GM21619 (cell line): ENCODE measurements at regions not wholly inside any gene's neighbourhood (a gene's known extent, or its start where the extent isn't known, plus 50 kb on each side); places are given as distances from the start of the nearest gene placed in this dataset.
"Not testable (repeated sequence)": the region's sequence is repeated elsewhere in the genome, so short reads cannot be mapped to it uniquely, and the experiment has no call there.

Experiments used
- ATAC-seq: cut with Tn5 transposase; IDR thresholded peaks from one replicate; pipeline ENCODE4 v1.9.1; 2021; ENCODE audit not compliant: unreplicated experiment

DNA sequence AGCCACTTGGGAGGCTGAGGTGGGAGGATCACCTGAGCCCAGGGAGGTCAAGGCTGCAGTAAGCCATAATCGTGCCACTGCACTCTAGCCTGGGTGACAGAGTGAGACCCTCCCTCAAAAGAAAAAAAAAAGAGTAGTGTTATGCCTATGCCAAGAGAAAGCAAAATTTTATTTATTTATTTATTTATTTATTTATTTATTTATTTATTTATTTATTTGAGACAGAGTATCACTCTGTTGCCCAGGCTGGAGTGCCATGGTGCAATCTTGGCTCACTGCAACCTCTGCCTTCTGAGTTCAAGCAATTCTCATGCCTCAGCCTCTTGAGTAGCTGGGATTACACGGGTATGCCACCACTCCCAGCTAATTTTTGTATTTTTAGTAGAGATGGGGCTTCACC is 72.6 kb upstream of the RAPGEF2 start:
- ATAC-seq: not testable (repeated sequence)

DNA sequence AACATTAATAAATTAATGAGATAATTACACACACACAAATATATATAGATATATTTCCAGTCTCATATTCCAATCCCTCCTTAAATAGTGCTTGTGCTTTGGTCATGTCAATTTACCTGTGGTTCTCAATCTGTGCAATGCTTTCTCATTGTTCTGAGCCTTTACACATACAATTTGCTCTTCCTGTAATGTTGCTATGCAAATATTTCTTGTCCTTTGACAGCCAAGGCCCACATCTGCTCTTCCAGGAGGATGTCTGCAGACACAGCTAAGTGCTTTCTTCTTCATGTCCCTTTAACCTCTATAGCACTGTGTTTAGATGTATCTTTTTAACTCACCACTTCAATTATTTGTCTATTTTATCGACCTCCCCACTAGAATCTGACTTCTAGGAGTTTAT is 67.3 kb upstream of the RAPGEF2 start:
- ATAC-seq: peak; percentile 77

DNA sequence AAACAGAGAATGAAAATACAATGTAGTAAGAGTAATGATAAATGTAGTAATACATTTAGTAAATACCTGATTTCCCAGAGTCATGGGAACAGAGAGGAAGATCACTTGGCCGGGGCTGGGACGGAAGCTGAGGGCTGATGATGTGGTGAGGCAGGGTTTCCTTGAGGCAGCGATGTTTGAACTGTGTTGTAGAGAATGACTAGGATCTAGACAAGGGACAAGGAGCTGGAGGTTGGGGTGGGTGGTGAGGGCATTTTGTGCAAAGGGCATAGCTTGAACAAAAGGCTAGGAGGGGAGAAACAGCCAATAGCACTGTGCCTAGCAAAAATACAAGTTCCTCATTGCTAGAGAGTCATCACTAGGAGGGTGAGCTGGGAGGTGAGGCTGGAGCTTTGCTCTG is 64.3 kb upstream of the RAPGEF2 start:
- ATAC-seq: no peak

DNA sequence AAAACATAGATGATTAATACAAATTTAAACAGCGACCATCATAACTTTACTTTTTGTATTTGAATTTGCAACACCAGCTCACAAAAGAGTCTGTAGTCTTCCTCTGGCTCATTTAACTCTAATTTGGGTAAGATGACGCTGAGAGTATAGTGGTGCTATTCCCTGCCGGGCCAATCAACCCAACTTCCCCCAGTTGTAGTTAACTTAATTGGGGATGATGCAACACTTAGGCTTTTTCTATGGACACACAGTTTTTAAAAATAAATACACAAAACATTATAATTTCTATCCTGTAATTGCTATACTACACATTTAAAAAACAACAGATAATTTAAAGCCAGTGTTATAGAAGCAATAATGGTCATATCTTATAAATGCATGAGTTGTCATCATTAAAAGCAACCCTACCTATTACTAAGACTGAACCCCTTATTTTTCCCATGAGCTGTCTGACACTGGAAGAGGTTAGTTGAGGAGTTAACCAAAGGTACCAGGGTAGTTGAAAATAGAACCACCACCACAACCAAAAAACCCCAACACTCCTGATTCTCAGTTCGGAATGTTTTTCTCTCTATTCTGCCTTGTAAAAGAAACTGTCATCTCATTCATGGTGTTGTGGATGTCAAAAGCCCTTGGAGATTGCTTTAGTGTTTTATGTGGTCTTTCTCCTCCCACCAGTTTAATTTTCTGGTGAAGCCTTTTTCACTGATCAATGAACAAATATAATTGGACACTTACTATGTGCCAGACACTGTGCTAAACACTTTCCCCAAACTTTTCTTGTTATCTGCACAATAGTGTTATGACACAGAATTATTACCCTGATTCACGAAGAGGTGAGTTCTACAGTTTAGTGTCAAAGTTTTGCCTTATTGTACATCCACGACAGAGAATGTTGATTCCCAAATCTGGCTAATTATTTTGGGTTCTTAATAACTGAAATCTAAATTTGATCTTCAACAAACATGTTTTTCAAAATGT is 61.5 kb upstream of the RAPGEF2 start:
- ATAC-seq: no peak

DNA sequence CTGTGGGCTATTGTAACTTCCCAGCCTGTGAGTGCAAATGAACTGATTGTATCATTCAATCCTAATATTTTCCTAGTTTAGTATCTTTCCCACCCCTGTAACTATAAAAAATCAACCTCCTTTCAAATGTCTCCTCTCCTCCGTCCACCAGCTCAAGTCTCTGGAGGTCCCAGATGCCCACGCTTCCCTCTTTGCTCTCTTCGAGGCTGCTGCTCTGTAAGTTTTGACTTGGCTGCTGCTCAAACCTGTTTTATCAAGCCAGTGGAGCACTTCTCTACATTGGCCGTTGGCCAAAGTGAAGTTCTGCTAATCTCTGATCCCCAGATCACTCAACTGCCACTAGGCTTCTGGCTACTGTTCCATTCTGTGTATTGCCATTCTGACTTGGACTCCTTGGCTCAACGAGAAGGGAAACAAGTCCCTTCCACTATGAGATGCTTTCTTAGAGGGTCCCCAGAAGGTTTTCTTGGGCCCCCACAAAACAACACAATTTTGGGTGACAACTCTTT is 60.7 kb upstream of the RAPGEF2 start:
- ATAC-seq: no peak

DNA sequence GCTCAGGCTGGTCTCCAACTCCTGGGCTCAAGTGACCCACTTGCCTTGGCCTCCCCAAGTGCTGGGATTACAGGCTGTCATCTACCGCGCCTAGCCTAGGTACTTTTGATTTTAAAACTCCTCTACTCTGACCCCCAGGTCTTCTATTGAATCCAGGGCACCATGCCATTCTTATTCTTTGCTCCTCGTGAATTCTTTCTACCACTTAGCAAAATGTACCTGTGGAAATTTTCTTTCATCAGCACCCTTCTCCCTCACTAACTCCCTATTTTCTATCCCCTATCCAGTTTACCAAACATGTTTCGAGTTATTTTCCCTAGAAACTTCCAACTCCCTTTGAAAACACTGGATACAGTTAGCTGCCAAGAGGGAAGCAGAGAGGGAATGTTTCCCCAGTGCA is 60.0 kb upstream of the RAPGEF2 start:
- ATAC-seq: no peak

DNA sequence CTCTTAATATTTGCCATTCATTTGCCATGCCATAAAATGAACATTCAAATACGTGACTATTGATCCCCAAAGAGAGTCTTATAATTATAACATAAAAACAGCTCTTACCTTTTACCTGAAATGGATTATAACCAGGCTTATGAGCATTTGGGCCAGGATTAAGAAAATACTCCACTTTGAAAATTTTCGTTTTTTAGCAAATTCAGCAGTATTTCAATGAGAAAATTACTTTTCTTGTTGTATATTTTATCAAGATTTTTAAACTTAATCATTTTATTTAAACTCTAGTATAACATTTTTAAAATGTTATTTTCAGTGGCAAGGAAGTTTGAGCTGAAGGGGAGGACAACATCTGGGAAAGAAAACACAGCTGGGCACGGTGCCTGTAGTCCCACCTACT is 59.0 kb upstream of the RAPGEF2 start:
- no peak for ATAC-seq

DNA sequence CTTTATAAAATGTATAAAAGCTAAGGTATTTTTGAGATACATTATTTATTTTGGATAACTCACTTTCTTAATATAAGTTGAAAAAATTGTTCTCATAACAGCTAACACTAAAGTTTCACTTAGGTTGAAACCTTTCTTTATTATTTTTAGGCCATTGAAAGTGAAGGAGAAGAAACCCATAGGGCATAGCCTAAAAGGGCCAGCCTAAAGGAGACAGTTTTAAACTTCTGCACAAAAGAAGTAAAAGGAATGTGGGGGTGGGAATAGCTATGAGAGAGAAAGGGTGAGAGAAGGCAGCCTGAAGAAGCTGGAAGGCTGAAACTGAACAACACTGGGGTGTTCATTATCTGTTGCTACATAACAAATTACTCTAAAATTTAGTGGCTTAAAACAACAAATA is 57.6 kb upstream of the RAPGEF2 start:
- ATAC-seq: no peak

DNA sequence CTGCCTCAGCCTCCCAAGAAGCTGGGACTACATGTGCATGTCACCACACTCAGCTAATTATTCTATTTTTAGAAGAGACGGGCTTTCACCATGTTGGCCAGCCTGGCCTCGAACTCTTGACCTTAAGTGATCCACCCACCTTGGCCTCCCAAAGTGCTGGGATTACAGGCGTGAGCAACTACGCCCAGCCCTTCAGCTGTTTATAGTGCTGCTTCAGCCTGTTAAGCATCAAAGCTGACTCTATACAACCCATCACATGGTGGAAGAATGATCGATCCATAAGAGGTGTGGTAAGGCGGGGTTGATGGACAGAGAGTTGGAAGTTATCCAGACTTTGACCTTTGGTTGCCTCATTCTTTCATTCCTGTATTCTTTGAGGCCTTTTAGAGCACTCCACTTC is 56.2 kb upstream of the RAPGEF2 start:
- ATAC-seq: no peak

DNA sequence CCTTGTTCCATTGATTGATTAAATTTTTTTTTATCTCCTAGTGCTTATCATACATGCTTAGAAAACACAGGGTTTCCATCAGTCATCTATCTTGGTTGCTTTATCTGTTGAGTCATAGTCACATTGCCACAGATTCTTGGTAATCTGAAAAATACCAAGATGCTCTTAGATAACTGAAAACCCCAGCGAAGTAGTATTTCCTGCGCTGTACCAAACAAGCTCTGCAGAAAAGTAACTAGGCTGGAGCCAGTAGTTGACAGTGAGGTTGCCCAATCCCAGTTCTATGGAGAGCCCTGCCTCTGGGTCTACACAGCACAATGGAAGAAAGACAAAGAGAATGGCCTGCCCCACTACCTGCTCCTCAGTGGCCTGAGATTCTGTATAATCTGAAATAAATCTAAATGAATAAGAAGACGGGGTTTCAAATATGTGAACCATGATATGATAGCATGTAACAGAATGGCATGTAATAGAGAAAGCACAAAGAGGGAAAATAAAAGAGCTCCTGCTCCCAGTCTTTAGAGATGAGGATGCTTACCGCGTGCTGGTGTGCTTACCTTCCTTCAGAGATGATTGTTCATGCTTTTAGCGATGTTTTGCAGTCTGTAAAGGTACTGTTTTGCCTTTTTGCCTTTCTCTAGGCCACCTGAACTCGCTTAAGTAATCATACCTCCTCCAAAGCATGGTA is 55.3 kb upstream of the RAPGEF2 start:
- no peak for ATAC-seq

DNA sequence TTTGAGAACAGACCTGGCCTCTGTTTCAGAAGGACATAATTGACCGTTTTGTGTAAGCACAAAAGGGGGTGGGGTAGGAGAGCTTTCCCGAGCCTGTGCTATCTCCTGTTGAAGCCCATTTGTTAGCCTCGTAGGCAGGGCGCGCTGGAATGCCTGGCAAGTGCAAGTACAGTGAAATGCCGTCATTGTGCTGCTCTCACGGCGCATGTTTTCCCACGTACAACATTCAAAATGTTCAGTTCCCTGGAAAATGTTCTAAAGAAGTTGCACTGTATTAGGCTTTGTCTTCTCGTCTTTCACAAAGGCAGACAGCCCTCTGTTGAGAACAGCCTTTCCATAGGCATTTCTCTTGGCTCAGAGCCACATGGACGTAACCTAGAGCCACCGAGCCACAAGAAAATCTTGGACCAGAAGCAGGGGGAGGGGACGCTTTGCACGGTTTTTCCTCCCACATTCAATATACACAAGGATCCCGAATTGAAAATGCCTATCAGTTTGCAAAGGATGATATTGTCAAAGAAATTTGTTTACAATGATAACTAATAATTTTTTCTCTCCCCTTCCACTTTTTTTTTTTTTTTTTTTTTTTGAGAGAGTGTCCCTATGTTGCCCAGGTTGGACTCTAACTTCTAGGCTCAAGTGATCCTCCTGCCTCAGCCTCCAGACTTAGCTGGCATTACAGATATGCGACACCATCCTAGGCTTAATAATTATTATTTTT is 54.6 kb upstream of the RAPGEF2 start:
- no peak for ATAC-seq

DNA sequence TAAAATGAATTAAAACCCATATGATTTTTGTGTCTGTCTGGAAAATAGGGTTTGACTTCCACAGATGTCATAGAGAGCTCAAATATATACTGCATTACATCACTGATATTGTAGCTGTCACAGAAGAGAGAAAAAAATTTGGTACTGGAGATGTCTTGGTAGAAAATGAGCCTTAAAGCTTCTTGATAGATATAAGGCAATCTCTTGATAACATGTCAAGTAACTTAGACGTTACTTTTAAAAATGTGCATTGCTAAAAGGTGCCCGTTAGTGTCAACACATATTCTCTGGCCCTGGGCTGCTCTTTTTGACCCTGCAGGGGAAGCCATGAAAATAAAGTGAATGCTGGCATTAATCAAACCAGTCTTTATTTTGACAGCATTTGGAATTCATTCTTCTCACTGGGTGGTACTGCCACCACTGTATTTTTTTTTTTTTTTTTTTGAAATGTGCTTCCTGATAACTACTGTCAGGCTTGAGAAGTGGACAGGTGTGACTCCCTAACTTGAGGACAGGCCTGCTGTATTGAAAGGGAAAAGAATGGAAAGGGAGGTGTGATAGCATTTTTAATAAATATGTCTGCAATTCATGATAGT is 53.0 kb upstream of the RAPGEF2 start:
- no peak for ATAC-seq

DNA sequence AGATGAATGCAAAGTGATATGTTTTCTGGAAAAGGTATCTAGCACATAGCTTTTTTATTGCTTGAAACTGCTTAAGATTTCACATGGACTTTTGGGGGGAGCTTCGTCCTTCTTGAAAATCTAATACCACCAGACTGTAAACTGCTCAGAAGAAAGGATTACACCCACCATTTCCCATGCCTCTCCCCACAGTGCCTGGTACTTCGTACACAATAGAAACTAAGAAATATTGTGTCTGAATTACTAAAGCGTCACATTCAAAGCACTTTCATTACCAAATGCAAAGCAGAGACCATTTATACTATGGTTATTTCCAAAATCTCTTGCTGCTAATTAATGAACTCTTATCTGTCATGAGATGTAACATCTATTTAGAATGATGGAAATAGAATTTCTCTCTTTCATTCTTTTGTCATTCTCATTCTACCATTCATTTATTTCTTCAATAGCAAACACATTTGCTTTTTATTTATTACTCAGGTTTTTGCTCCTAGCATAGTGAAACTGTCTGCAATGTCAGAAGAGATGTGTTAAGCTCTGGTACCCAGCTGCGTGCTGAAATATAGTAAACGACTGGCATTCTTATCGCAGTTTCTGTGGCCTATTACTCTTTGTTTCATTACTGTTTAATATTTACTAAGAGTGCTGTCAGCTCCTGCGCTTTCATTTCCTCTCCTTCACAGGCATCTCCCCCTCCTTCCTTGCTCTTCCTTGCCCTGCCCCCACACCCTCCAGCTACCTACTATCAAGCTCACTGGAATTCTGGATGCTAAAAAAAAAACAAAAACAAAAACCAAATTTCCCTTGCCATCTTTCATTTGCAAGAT is 51.4 kb upstream of the RAPGEF2 start:
- ATAC-seq: peak; percentile 90

DNA sequence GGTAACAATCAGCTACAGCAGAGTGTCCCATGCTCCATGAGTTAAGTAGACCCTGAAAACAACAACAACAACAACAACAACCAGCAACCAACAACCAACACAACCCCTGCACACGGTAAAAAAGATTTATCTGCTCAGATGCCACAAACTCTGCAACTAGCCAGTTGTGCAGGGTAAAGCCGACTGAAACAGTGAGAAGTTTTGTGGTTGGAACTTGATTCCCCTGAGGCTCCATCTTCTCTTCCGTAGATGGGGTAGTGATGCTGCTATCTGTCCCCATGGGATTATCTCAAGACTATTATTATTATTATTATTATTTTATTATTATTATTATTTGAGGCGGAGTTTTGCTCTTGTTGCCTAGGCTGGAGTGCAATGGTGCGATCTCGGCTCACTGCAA is 50.6 kb upstream of the RAPGEF2 start:
- peak; percentile 58 for ATAC-seq
